Gastrocnemius medialis (tissue), 4 donors: ENCODE measurements at regions not wholly inside any gene's neighbourhood (a gene's known extent, or its start where the extent isn't known, plus 50 kb on each side); places are given as distances from the start of the nearest gene placed in this dataset.

ENCODE experiments used
- CTCF ChIP-seq, 5 experiments: fragments of 450-650 bp in 3 of 5; fragments of 200-600 bp in 2 of 5; sonication (generic) in 2 of 5; IDR thresholded peaks in 4 of 5; conservative IDR thresholded peaks in 1 of 5; 1 replicate in 4 of 5; 2 replicates in 1 of 5; pipeline ENCODE4 v1.5.1; 2016 to 2019; ENCODE audit warnings: antibody characterized with exemption in 5 of 5, mild to moderate bottlenecking in 3 of 5, moderate library complexity in 3 of 5
- POLR2A ChIP-seq, 2 donors: fragments of 450-650 bp; IDR thresholded peaks; one replicate each; pipeline ENCODE4 v1.6.1; 2017; ENCODE audit warnings: antibody characterized with exemption in 2 of 2, mild to moderate bottlenecking in 2 of 2, moderate library complexity in 2 of 2

DNA sequence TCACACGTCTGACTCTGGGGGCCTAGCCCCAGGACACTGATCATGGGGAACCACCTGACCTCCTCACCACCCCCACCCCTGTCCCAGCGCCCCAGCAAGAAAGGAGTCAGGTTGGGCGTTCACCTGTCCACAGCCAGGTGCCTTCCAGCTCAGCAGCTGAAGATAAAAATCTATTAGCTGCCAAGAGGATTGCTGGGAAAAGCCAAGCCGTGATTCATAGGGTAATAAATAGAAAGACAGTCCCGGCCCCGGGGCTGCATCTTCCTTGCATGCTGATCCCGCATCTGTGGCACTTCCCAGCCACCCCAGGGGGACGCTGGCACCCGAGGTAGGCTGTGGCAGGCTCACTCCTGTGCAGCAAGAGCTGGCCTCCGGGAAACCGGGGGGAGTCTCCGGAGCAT, 70.2 kb upstream of the NCOR2 start:
- TF ChIP-seq CTCF (IDR thresholded peaks at IDR 0.05 in 4 of 5, conservative IDR thresholded peaks at IDR 0.05 in 1 of 5) (no peak), POLR2A (IDR thresholded peaks at IDR 0.05) (no peak)
